NB4 (cell line): ENCODE measurements at regions not wholly inside any gene's neighbourhood (a gene's known extent, or its start where the extent isn't known, plus 50 kb on each side); places are given as distances from the start of the nearest gene placed in this dataset.

Source experiments
- MYC ChIP-seq: IDR thresholded peaks from 2 replicates; pipeline ENCODE4 v1.6.1; 2011; ENCODE audit warnings: low read depth, low read length
- POLR2A ChIP-seq: IDR thresholded peaks from 2 replicates; pipeline ENCODE4 v1.6.1; 2011; ENCODE audit warnings: mild to moderate bottlenecking; ENCODE audit not compliant: insufficient read length; ENCODE audit errors: extremely low read depth
- TF ChIP-seq, protein P1 (sequence below): IDR thresholded peaks from 2 replicates; pipeline ENCODE4 v1.6.1; 2011; ENCODE audit warnings: low read depth, low read length
- TF ChIP-seq, protein P2 (sequence below): IDR thresholded peaks from one replicate; pipeline ENCODE4 v1.5.1; 2012; ENCODE audit warnings: low read depth, low read length

- TF ChIP-seq POLR2A (no peak), MYC (no peak)
- TF ChIP-seq, protein P1, sequence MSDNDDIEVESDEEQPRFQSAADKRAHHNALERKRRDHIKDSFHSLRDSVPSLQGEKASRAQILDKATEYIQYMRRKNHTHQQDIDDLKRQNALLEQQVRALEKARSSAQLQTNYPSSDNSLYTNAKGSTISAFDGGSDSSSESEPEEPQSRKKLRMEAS = no peak
- TF ChIP-seq, protein P2, sequence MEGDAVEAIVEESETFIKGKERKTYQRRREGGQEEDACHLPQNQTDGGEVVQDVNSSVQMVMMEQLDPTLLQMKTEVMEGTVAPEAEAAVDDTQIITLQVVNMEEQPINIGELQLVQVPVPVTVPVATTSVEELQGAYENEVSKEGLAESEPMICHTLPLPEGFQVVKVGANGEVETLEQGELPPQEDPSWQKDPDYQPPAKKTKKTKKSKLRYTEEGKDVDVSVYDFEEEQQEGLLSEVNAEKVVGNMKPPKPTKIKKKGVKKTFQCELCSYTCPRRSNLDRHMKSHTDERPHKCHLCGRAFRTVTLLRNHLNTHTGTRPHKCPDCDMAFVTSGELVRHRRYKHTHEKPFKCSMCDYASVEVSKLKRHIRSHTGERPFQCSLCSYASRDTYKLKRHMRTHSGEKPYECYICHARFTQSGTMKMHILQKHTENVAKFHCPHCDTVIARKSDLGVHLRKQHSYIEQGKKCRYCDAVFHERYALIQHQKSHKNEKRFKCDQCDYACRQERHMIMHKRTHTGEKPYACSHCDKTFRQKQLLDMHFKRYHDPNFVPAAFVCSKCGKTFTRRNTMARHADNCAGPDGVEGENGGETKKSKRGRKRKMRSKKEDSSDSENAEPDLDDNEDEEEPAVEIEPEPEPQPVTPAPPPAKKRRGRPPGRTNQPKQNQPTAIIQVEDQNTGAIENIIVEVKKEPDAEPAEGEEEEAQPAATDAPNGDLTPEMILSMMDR = no peak
Measured at GRCh38 chr3:125670945-125671344, 75.6 kb upstream of the OSBPL11 start.
